Epithelial cell of esophagus (primary cell): ENCODE measurements at regions not wholly inside any gene's neighbourhood (a gene's known extent, or its start where the extent isn't known, plus 50 kb on each side); places are given as distances from the start of the nearest gene placed in this dataset.
A peak's percentile ranks its signal among the peaks of the same experiment; 100 is the strongest.

ENCODE experiments used
- DNase-seq: peaks from one replicate; pipeline ENCODE4 v3.0.0; 2010; ENCODE audit warnings: low read depth
- H3K4me3 ChIP-seq: 2 replicates; pipeline ENCODE4 v1.5.1; 2011; ENCODE audit warnings: mild to moderate bottlenecking, low read length, control low read depth
- TF ChIP-seq, protein P1 (sequence below): IDR thresholded peaks from 2 replicates; pipeline ENCODE4 v1.5.1; 2011; ENCODE audit warnings: low read depth, mild to moderate bottlenecking, low read length, control low read depth, inconsistent platforms; ENCODE audit not compliant: insufficient read depth; ENCODE audit errors: missing control alignments

GRCh38 chr3:25962255-25962654 is 172.4 kb downstream of the OXSM start:
- H3K4me3 ChIP-seq: no peak overlapping the region
- TF ChIP-seq, protein P1, sequence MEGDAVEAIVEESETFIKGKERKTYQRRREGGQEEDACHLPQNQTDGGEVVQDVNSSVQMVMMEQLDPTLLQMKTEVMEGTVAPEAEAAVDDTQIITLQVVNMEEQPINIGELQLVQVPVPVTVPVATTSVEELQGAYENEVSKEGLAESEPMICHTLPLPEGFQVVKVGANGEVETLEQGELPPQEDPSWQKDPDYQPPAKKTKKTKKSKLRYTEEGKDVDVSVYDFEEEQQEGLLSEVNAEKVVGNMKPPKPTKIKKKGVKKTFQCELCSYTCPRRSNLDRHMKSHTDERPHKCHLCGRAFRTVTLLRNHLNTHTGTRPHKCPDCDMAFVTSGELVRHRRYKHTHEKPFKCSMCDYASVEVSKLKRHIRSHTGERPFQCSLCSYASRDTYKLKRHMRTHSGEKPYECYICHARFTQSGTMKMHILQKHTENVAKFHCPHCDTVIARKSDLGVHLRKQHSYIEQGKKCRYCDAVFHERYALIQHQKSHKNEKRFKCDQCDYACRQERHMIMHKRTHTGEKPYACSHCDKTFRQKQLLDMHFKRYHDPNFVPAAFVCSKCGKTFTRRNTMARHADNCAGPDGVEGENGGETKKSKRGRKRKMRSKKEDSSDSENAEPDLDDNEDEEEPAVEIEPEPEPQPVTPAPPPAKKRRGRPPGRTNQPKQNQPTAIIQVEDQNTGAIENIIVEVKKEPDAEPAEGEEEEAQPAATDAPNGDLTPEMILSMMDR: peak; percentile 67
- DNase-seq: peak; percentile 48

DNA sequence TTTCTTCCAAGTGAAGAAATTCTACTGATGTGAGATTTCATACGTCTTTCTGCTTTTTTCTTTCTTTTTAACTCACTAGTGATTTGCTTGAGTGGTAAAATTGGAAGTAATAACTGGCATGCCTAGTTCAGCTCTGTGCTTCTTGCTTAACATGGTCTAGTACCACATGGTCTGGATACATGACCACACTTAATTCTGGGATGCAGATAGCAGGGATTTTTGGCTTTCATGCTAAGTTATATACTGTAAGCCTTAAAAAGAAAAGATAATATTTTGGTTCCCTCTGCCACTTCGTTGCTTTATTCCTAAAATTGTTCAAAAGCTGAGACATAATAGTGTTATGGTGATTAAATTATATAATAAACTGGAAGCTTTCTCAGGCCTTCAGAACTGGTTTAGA is 174.3 kb downstream of the OXSM start:
- no peak overlapping the region for H3K4me3 ChIP-seq
- TF ChIP-seq, protein P1: no peak
- no peak for DNase-seq

DNA sequence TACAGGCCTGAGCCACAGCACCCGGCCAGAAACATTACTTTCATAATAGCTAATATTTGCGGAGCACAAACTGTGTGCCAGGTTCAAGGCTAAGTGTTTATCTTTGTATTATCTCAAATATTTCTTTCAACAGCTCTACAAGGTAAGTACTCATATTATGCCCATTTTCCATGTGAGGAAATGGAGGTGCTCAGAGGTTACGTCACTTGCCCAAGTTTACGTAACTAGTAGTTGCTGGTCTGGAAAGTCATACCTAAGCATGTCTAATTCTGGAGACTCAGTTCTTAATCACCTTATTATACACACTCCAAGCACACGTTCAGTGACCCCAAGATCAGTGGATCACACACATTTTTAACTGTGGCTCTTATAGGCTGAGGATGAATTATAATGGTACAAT is 177.5 kb downstream of the OXSM start:
- DNase-seq: peak; percentile 7
- TF ChIP-seq, protein P1: no peak
- H3K4me3 ChIP-seq: no peak overlapping the region

DNA sequence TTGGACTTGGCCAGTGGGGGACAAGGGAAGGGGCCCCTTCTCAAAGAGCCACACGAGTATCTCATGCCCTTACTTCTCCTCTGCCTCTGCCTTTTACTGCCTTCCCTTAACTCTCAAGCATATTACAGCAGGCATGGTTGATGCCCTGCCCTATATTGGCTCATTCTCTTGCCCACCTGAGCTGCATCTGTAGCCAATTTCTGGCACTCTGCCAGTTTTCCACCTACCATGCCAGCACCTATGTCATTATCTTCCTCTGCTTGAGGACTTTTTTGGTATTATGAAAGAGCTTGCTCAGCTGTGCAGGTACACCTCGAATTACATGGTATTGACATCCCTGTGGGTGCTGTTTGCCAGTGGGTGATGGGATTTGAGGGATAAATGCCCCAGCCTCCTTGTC is 181.8 kb downstream of the OXSM start:
- H3K4me3 ChIP-seq: no peak overlapping the region
- DNase-seq: no peak
- TF ChIP-seq, protein P1: no peak

DNA sequence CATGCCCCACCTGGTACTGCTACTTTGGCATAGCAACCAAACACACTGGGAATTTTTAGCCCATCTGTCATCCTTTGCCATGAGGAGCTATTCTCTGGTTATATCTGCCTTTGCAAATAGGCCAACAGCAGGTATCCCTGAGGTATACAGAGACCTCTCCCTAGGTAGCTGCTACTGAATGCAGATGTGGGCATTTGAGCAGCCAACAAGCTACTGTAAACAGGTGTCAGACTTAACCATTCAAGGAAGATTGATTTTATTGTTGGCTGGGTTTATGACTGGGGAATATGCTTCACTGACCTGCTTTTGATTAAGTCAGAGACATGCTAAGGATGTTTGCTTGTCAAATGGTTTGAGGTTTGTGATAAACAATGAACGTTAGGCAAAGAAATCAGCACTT is 183.2 kb downstream of the OXSM start:
- TF ChIP-seq, protein P1: no peak
- no peak for DNase-seq
- H3K4me3 ChIP-seq: no peak overlapping the region

DNA sequence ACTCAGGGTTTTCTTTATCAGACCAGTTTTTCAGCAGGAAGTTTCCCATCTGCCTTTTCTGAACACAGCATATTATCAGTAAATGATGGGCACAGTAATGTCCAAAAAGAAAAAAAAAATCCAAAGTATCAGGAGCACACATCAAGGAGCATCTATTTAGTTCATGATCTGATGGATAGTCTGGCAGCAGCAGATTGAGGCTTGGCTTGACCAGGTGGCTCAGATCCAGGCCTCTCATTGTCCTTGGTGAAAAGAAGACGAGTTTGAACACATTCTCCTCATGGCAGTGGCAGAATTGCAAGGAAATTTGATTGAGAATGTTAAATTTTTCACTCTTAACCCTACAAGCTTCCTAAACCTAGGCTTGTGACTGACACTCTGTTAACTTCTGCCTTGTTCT is 192.9 kb downstream of the OXSM start:
- TF ChIP-seq, protein P1: no peak
- no peak for DNase-seq
- H3K4me3 ChIP-seq: no peak overlapping the region

DNA sequence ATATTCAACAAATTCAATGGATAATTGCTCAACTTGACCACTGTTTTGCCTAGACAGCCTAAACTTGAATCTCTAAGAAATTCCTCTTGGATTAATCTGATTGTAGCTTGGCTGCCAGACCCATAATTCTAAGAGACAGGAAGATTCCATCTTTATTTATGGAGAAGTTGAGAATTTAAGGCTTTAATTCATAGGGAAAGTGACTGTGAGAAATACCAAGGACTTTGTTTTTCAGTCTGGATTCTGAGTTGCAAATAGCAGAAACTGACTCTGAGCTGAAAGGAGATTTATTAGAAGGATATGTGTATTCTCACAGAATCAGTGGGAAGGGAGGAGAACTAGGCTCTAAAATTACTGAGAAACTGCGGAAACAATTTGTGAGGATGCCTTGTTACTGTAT is 195.7 kb downstream of the OXSM start:
- H3K4me3 ChIP-seq: no peak overlapping the region
- TF ChIP-seq, protein P1: no peak
- DNase-seq: no peak
